GM19035 (cell line): ENCODE measurements at regions not wholly inside any gene's neighbourhood (a gene's known extent, or its start where the extent isn't known, plus 50 kb on each side); places are given as distances from the start of the nearest gene placed in this dataset.

Source experiments
- ATAC-seq: cut with Tn5 transposase; IDR thresholded peaks from one replicate; pipeline ENCODE4 v1.9.1; 2021; ENCODE audit not compliant: unreplicated experiment

DNA sequence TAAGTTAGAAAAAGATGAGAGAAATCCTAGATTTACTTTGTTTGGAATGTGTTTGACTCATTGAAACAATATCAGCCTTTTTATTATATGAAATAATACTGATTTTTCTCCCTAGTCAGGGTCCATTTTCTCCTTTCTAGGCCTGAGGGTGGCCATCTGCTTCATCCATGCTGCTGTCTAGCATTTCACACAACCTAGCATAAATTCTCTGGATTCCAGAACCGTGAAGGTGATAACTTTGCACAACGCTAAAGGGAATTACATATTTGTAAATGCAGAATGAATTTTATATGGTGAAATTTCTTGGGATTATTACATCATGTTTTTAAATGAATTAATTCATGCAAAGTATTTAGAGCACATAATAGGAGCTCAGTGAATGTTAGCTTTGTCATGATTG lies 505.1 kb downstream of the INHBA start:
- no peak for ATAC-seq

DNA sequence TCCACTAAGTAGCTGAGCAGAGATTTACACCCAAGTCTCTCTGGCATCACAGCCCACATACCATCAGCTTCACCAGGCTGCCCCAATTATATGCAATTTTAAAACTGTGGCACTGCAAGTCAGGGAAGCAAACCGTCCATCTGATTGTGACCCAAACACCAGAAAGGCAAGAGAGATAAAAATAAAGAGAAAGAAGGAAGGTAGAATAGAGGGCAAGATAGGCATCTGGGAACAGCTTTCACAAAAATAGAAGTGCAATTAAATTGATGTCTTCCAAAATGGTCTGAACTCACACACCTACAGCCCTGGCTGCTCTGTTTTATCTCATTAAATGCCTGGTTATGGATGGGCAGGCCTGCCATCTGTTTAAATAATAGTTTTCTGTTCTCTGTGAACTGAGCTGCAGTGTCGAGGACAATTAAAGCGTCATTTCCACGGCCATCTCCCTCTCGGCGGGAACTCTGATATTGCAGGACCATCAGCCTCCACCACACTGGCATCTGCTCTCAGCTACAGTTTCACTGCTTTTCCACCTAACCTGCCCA lies 509.1 kb downstream of the INHBA start:
- no peak for ATAC-seq

DNA sequence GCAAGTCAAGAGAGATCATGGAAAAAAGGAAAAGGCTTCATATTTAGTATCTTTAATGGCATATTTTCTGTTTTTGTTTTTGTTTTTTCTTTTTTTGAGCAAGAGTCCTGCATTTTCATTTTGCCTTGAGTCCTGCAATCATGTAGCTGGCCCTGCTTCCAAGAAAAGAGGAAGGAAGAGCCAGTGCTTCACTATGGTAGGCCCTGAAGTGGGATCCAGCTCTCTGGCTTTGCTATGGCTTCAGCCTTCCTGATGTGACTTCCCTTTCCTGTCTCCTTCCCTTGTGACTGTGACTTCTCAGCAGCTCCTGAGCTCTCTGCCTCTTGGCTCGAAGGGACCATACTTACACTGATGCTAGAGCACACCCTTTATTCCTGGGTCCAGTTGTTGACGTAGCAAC lies 512.3 kb downstream of the INHBA start:
- no peak for ATAC-seq

DNA sequence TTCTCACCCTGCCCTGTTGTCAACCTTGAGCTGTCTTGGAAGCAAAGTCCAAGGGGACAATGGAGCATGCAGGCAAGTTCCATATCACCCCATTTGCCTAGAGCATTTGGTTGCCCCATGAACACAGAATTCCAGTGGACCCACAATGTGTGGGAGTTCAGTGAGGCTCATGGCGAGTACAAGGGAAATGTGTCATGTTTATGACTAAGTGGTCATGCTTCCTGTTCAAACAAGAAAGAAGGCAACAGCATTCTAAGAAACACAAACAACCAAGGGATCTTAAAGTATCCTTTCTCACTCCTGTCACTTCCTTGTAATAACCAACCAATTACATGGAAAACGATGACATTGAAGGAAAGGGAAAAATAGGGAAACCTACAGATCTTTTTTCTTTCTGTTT lies 513.0 kb downstream of the INHBA start:
- no peak for ATAC-seq

DNA sequence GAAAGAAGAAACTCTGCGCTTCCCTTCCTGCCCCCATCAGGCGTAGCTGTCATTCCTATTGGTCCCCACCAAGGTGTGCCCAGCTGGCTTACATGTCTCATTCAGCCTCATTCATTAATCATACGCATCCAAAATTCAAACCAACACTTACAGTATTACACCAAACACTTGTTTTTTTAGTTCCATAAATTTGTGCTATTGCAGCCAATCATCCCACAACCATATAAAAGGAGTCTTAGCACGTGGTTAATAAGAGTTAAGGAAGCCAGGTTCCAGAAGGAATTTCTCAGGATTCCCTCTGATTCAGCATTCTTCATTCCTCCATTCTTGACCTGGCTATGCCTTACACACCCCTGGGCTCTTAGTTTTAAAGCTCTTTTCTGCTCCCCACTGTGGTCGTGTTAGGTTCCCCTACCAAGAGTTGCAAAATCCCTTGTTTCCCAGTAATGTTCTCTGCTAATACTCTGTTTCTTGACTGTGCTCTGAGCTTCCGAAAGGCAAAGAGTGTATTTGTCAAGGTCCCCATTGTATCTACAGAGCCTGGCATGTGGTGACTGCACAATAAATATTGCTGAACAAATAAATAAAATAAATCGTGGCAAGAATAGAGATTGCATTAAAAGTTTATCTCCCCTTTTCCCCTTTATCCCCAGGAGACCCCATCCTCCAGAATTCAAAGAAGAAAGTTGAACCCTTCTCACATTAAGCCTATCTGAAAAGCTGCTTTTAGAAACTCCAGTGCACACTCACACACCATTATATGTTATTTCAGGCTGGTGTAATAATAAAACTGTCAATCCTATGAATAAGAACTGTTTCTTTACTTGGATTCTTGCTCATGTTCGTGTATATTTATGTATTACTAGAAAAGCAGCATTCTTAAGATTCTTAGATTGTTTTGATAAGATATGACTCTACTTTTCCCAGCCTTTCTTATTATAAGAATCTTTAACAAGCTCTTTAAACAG lies 514.4 kb downstream of the INHBA start:
- no peak for ATAC-seq

DNA sequence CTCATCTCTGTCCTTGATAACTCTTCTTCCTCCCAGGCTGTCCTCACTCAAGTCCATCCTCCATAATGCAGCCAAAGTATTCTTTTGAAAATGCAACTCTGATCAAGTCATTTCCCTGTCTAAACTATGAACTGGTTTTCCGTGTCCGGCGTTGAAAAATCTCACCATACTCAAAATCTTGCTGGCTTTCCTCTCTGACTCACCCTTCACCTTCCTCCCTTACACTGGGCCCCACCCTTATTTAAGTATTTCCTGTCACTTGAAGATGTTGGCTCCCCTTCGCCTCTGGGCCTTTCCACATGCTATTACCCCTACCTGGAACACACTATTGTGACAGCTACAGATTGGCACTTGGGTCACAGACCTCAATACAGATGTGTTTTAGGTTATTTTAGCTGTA lies 515.6 kb downstream of the INHBA start:
- no peak for ATAC-seq

DNA sequence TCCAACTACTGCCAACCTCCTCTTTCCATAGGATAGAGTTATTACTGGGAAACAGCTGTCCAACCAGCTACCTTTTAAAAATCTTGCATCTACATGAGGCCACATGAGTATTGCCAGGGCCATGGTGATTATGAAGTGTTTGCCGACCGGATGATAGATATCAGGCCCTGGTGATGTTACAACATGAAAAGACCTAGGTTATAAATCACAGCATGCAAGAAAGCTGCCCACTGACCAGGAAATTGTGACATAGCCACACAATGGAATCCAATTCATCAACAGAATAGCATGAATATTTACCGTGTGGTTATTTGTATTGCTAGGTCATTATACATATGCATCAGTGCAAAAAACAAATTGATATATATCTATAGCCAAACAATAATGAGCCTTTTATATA lies 517.0 kb downstream of the INHBA start:
- no peak for ATAC-seq

DNA sequence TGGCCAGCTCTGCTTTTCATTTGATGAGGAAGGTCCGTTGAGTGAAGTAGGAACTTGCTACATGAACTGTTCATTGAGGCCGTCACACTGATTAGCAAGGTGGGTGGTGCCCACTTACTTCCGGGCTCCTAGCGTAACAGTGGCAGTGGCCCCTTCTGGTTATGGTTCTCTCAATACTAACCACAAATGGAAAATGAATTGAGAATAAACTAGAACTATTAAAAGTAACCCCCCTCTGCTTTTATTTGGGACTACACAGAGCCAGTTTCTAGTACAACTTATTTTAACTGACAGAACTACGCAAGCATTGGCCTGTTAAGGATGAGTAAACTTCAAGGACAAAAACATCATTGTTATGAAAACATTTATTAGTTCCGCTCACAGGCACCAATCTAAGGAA lies 519.1 kb downstream of the INHBA start:
- ATAC-seq, result no peak

DNA sequence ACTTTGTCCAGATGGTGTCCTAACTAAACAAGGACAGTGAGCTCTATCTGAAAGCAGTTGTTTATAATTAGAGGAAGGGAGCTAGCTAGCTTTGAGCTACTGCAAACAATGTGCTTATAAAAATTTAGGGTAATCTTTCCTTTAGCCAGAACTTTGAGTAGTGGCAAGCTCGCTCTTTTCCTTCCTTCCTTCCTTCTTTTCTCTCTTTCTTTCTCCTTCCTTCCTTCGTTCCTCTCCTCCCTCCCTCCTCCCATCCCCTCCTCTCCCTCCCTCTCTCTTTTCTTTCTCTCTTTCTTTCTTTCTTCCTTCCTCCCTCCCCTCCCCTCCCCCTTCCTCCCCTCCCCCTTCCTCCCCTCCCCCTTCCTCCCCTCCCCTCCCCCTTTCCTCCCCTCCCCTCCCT lies 520.1 kb downstream of the INHBA start:
- no peak for ATAC-seq

DNA sequence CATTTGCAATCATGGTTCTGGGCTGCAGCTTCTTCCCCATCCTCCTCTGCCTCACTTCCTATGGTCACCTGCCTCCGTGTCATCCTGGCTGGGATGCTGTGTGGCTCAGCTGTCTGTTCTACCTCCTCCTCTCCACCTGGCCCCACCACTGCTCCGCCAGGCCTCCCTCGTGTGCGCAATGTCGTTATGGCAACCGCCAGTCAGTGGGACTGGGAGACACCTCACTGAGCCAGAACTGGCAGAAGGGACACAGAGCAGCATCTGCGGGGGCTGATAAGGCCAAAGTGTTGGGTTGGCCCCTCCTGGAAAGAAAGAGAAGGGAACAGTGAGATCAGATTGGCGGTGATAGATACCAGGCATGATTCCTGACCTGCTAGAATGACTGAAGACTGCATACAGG lies 527.5 kb downstream of the INHBA start:
- ATAC-seq, result no peak

DNA sequence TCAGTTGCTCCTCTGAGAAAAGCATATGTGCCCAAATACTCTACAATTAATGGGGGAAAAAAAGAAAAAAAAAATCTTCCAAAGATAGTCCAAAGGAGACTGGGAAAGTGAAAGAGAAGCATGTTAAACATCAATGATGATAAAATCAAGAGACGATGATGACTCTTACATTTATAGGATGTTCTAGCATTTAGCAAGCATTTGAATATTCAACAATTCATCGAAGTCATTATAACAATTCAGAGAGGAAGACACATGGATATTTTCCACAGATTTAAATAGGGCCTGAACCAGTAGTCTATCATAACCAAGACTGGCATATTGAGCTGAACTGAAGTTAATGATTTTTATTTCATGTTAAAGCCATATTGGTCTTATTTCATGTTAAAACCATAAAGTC lies 528.4 kb downstream of the INHBA start:
- no peak for ATAC-seq

DNA sequence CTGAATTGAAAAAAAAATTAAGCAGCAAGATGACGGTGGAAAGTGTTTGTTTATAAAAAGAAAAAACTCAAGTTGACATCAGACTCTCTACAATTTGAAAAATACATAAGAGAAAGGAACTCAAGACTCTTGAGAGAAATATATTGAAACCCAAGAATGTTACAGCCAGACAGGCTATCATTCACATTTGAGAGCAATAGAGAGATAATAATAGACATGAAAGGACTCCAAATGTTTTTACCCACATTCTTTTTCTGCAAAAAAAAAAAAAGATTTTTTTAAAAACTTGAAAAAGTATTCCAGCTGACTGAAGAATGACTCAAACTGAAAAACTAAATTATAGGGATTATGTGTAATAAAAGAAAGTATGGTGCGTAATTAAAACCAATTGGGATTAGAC lies 532.4 kb downstream of the INHBA start:
- ATAC-seq, result no peak

DNA sequence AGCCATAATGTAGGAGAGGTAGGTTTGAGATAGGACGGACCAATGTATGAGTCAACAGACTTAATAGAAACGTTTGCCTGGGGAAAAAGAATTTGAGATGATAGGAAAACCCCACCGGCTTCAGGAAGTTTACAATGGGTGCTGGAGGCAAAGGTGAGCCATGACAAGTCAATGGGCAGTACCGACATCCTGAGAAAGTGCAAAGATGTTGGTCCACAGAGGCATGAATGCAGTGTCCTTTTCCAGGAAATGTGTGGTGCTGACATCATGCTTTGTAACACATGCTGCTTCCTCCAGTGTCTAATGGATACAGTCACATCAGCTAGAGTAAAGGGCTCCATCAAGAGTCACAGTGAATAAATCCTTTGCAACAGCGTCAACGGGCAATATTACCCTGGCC lies 533.6 kb downstream of the INHBA start:
- no peak for ATAC-seq

DNA sequence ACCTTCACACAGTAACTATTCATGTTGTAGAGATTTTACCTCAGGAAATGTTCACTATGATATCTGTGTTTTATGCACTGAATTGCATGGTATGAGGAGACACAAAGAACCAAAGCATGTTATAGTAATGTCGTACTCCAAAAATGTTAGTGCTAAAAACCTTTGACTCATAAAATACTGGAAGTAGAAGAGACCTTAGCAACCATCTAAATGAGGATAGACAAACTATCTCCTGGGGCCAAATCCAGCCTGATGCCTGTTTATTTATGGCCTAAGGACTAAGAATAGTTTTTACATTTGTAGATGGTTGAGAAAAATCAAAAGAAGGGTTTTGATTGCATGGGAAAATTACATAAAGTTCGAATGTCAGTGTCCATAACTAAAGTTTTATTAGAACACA lies 535.1 kb downstream of the INHBA start:
- no peak for ATAC-seq

DNA sequence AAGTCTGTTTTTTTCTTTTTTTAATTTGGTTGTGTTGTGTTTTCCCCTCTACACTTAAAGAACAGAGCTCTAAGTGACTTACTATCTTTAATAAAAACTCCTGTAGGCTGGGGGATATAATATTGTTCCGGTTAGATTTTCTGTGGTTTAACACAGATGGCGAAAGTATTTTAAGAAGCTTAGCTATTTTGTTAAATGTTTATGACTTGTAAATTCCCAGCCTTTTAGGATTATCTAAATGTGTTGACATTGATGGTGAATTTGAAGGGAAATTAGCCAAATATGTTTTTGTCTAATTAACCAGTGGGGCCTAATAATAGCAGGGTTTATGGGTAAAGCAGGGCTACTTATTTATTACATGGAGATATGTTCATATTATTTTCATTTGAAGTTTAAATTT lies 538.5 kb downstream of the INHBA start:
- ATAC-seq, result no peak

DNA sequence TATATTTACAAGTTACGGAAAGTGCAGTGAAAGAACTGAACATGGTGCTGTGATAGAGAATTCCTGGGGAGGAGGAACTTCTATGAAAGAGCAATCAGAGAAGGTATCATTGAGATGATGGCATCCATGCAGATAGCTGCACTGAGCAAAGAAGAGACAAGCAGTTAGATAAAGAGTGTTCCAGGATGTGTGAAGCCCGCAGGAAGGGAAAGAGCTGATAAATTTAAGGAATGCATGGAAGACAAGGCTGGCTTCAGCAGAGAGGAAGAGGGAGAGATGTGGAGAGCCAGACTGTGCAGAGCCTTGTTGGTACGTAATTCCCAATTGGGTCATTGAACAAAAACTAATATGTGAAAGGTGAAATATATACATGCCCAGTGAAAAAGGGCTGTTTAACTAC lies 538.9 kb downstream of the INHBA start:
- ATAC-seq, result no peak

DNA sequence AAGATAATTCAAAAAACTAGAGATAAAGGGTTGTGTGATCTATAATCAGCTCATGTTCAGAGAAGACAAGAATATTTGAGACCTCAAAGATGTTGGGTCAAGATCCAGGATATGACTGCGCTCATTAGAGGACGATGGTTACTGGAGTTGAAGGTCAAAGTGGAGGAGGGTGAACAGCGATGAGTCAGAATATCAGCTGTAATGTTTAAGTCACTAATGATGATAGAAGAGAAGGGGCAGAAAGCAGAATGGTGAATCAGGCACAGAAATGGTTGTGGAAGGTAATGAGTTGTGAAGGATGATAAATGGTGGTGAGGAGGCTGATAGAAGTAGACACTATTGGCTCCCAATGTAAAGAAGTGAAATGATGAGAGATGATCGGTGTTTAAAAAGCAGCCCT lies 540.3 kb downstream of the INHBA start:
- no peak for ATAC-seq

DNA sequence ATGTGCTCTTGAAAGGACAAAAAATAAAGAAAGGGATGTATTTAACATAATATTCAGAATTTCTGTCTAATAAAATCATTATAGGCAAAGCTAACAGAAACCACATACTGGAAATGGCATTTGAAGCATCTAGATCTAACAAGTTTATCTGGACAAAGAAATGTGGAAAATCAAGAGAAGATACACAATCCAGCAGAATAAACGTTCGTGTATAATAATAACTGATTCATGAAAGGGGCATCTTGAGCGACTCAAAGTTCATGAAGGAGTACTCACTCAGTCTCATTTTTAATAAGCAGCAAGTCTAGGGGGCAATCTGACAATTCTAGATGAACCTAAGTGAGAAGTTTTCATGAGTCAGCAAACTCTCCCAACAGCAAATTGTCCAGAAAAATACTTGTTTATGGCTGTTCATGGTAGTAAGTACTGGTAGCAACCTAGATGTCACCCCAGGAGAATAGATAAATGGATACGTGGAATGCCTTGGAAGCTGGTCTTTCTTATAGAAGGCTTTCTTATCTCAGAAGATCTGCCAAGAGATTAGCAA lies 541.8 kb downstream of the INHBA start:
- no peak for ATAC-seq

DNA sequence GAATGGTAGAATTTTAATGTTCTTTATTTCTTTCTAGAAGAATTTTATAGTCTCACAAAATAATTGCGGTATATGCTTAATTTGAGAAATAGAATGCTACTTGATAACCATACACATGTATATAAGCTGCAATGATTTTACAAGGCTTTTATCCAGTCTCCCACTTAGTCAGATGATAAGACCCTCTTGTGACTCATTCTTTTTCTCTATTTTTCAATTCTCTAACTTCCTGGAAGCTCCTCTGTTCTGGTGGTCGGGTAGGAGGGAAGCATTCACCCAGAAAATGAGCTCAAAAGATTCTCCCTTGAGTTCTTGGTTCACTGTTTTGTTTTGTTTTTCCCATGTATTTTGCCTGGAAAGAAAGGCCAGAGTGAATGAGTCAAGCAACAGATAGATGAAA lies 546.6 kb downstream of the INHBA start:
- no peak for ATAC-seq

DNA sequence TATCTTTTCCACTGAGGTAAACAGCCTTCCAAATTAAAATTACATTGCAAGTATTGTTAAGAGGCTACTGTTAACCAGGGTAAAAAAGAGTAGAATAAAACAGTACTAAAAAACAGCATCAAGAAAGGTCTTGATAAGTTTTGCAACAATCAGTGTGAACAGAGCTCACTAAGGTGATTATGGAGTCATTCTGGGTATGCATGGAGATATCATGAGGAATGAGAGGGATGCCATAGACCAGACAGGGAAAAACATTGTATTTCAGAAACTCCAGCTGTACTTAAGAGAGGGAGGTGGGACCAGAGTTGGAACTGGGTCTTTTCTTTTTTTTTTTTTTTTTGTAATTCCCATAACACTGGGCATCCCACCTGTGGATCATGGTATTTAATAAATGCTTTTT lies 549.6 kb downstream of the INHBA start:
- no peak for ATAC-seq

DNA sequence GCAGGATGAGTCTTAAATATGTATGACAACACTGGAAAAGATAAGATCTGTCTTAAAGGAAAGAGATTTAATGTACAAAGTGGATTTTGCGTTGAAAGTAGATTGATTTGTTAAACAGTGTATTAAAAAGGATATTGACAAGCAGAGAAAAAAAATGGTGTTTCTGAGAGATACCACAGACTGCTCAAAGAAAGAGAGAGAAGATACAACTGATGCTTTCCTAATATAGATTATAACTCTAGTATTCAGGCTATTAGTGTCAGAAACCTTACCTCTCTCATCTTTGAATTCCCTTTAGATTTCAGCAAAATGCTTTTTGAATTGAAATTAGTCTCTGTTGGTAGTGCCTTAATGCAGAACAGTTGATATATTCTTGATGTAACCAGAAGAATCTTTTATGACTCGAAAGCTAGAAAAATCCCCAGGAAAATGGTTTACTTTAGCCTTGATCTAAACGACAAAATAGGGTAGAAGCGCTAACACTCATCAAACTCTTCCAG lies 550.7 kb downstream of the INHBA start:
- no peak for ATAC-seq

DNA sequence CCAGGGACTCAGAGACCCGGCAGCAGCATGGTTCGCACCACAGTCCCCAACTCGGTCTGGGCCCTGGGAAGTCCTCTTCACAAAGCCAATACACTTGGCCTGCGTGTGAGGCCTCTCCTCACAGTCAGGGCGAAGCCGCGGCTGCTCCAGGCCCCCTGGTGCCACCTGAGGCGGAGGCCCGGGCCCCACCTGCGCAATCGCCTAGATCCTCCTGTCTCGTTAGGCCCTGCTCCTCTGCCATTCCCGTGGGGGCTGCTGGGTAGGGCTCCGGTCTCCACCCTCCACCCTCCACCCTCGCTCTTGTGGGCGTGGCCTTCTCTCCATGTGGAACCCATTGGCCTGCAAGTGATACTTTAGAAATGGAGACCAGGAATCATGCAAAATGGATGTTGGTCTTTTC lies 553.3 kb downstream of the INHBA start:
- no peak for ATAC-seq
